ENCODE measurements at regions not wholly inside any gene's neighbourhood (a gene's known extent, or its start where the extent isn't known, plus 50 kb on each side); places are given as distances from the start of the nearest gene placed in this dataset.

DNA sequence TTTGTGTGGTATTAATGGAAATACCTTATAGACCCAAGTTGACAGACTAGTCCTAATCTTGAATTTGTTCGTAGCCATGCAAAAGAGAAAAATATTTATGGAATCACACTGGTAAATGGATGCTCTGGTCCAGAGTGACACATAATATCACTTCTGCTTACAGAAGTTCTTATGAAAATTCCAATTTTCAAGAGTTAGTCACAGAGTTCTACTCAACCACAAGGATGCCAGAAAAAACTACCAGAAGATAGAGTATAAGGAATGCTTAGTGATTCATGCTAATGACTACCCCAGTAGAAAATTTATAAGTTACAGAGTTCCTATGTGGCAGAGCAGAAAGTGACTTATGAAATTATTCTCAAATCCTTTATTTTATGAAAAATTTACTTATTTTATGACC lies 1384.8 kb downstream of the FAM133A start (continued):
- TF ChIP-seq, protein P1, sequence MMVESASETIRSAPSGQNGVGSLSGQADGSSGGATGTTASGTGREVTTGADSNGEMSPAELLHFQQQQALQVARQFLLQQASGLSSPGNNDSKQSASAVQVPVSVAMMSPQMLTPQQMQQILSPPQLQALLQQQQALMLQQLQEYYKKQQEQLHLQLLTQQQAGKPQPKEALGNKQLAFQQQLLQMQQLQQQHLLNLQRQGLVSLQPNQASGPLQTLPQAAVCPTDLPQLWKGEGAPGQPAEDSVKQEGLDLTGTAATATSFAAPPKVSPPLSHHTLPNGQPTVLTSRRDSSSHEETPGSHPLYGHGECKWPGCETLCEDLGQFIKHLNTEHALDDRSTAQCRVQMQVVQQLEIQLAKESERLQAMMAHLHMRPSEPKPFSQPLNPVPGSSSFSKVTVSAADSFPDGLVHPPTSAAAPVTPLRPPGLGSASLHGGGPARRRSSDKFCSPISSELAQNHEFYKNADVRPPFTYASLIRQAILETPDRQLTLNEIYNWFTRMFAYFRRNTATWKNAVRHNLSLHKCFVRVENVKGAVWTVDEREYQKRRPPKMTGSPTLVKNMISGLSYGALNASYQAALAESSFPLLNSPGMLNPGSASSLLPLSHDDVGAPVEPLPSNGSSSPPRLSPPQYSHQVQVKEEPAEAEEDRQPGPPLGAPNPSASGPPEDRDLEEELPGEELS (CRISPR knock-in tag; IDR thresholded peaks at IDR 0.05): no peak
- TF ChIP-seq TP53 (CRISPR knock-in tag; IDR thresholded peaks at IDR 0.05) (no peak), ZNF263 (CRISPR knock-in tag; IDR thresholded peaks at IDR 0.05; ENCODE audit: low read depth) (no peak), ETV6 (CRISPR knock-in tag; IDR thresholded peaks at IDR 0.05) (no peak), SOX15 (CRISPR knock-in tag; IDR thresholded peaks at IDR 0.05) (no peak)

DNA sequence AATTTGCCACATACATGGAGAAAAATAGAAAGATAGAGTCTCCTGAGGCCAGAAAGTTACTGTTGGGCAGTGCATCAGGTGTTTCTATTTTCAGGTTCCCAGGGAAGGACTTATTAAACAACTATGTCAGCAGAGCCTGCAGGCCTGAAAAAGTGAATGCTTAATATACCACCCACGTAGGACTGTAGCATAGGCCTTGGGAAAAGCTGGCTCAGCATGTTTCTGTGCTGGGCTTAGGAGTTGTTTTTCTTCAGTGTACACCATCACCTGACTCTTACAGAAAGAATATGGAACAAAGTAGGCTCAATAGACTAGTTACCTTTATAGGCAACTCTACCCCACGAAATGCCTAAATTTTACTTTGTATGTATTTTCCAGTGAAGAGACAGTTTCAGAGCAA lies 1385.9 kb downstream of the FAM133A start:
- no peak overlapping the region for H3K27ac Mint-ChIP-seq
- TF ChIP-seq GTF2I (CRISPR knock-in tag; conservative IDR thresholded peaks at IDR 0.05) (no peak), ZNF219 (CRISPR knock-in tag; IDR thresholded peaks at IDR 0.05; ENCODE audit: borderline replicate concordance) (no peak)
- TF ChIP-seq, protein P2, sequence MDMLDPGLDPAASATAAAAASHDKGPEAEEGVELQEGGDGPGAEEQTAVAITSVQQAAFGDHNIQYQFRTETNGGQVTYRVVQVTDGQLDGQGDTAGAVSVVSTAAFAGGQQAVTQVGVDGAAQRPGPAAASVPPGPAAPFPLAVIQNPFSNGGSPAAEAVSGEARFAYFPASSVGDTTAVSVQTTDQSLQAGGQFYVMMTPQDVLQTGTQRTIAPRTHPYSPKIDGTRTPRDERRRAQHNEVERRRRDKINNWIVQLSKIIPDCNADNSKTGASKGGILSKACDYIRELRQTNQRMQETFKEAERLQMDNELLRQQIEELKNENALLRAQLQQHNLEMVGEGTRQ (CRISPR knock-in tag; IDR thresholded peaks at IDR 0.05): no peak
- TF ChIP-seq, protein P3, sequence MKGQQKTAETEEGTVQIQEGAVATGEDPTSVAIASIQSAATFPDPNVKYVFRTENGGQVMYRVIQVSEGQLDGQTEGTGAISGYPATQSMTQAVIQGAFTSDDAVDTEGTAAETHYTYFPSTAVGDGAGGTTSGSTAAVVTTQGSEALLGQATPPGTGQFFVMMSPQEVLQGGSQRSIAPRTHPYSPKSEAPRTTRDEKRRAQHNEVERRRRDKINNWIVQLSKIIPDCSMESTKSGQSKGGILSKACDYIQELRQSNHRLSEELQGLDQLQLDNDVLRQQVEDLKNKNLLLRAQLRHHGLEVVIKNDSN (CRISPR knock-in tag; IDR thresholded peaks at IDR 0.05): no peak
- CTCF ChIA-PET: interaction anchor here (2.4 kb wide), 1 partner anchor 16 kb away, joined by 7 read pairs; no protein-coding TSS in a partner anchor

DNA sequence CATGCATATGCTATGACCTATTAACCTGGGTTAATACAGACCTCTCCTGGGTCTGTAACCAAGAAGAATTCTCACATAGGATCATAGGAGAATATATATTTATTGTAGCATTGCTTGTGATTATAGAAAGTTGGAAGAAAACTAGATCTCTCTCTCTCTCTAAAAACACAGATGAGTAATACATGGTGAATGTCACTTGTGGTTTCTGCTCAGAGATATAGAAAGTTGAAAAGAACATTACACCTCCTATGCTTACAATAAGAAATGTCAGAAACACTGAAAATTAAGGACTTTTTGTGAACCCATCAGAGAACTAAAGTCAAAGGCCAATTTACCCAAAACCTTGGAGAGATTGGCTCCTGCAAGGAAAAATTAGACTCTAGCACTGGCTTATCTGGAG lies 1389.5 kb downstream of the FAM133A start:
- ATAC-seq: no peak
- H3K4me3 Mint-ChIP-seq: no peak overlapping the region
- no peak for TF ChIP-seq ZNF138 (CRISPR knock-in tag; conservative IDR thresholded peaks at IDR 0.05)
- TF ChIP-seq, protein P4, sequence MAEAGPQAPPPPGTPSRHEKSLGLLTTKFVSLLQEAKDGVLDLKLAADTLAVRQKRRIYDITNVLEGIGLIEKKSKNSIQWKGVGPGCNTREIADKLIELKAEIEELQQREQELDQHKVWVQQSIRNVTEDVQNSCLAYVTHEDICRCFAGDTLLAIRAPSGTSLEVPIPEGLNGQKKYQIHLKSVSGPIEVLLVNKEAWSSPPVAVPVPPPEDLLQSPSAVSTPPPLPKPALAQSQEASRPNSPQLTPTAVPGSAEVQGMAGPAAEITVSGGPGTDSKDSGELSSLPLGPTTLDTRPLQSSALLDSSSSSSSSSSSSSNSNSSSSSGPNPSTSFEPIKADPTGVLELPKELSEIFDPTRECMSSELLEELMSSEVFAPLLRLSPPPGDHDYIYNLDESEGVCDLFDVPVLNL (CRISPR knock-in tag; IDR thresholded peaks at IDR 0.05; ENCODE audit: borderline replicate concordance, low read depth): no peak
- TF ChIP-seq, protein P5, sequence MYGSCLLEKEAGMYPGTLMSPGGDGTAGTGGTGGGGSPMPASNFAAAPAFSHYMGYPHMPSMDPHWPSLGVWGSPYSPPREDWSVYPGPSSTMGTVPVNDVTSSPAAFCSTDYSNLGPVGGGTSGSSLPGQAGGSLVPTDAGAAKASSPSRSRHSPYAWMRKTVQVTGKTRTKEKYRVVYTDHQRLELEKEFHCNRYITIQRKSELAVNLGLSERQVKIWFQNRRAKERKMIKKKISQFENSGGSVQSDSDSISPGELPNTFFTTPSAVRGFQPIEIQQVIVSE (CRISPR knock-in tag; IDR thresholded peaks at IDR 0.05; ENCODE audit: borderline replicate concordance): no peak
- no peak for TF ChIP-seq CBFB (CRISPR knock-in tag; IDR thresholded peaks at IDR 0.05; ENCODE audit: low read depth)
- no peak for TF ChIP-seq JUN (CRISPR knock-in tag; IDR thresholded peaks at IDR 0.05)
- TF ChIP-seq, protein P6, sequence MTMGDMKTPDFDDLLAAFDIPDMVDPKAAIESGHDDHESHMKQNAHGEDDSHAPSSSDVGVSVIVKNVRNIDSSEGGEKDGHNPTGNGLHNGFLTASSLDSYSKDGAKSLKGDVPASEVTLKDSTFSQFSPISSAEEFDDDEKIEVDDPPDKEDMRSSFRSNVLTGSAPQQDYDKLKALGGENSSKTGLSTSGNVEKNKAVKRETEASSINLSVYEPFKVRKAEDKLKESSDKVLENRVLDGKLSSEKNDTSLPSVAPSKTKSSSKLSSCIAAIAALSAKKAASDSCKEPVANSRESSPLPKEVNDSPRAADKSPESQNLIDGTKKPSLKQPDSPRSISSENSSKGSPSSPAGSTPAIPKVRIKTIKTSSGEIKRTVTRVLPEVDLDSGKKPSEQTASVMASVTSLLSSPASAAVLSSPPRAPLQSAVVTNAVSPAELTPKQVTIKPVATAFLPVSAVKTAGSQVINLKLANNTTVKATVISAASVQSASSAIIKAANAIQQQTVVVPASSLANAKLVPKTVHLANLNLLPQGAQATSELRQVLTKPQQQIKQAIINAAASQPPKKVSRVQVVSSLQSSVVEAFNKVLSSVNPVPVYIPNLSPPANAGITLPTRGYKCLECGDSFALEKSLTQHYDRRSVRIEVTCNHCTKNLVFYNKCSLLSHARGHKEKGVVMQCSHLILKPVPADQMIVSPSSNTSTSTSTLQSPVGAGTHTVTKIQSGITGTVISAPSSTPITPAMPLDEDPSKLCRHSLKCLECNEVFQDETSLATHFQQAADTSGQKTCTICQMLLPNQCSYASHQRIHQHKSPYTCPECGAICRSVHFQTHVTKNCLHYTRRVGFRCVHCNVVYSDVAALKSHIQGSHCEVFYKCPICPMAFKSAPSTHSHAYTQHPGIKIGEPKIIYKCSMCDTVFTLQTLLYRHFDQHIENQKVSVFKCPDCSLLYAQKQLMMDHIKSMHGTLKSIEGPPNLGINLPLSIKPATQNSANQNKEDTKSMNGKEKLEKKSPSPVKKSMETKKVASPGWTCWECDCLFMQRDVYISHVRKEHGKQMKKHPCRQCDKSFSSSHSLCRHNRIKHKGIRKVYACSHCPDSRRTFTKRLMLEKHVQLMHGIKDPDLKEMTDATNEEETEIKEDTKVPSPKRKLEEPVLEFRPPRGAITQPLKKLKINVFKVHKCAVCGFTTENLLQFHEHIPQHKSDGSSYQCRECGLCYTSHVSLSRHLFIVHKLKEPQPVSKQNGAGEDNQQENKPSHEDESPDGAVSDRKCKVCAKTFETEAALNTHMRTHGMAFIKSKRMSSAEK (CRISPR knock-in tag; IDR thresholded peaks at IDR 0.05; ENCODE audit: borderline replicate concordance): no peak
- TF ChIP-seq, protein P7, sequence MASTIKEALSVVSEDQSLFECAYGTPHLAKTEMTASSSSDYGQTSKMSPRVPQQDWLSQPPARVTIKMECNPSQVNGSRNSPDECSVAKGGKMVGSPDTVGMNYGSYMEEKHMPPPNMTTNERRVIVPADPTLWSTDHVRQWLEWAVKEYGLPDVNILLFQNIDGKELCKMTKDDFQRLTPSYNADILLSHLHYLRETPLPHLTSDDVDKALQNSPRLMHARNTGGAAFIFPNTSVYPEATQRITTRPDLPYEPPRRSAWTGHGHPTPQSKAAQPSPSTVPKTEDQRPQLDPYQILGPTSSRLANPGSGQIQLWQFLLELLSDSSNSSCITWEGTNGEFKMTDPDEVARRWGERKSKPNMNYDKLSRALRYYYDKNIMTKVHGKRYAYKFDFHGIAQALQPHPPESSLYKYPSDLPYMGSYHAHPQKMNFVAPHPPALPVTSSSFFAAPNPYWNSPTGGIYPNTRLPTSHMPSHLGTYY (CRISPR knock-in tag; IDR thresholded peaks at IDR 0.05): no peak
- no peak for TF ChIP-seq ZNF232 (CRISPR knock-in tag; IDR thresholded peaks at IDR 0.05)
- TF ChIP-seq HMGA2 (CRISPR knock-in tag; IDR thresholded peaks at IDR 0.05): no peak
- peaks cover 22% of the 10 kb centered on the region for H3K4me1 Mint-ChIP-seq
- DNase-seq (ENCODE audit: low spot score): no peak
- POLR2A ChIA-PET: no interaction called here
- no peaks in the 10 kb centered on the region for H3K27me3 Mint-ChIP-seq (ENCODE audit: low read depth)
- CTCF ChIA-PET: no interaction called here
- no peaks in the 10 kb centered on the region for H3K9me3 Mint-ChIP-seq
- no peak overlapping the region for H3K27ac Mint-ChIP-seq
- no peaks in the 10 kb centered on the region for H3K36me3 Mint-ChIP-seq

More for the DNA sequence above, 1385.9 kb downstream of the FAM133A start:
- DNase-seq (ENCODE audit: low spot score): no peak
- Mint-ChIP-seq H3K9me3 (no peaks in the 10 kb centered on the region), H3K36me3 (no peaks in the 10 kb centered on the region), H3K4me1 (peaks cover 20% of the 10 kb centered on the region), H3K27me3 (ENCODE audit: low read depth) (no peaks in the 10 kb centered on the region), H3K4me3 (no peak overlapping the region)
- POLR2A ChIA-PET: no interaction called here
- no peak for ATAC-seq
